Fibroblast of mammary gland (primary cell): ENCODE measurements at regions not wholly inside any gene's neighbourhood (a gene's known extent, or its start where the extent isn't known, plus 50 kb on each side); places are given as distances from the start of the nearest gene placed in this dataset.

Source experiments
- DNase-seq: peaks from one replicate; pipeline ENCODE4 v3.0.0-alpha.2; 2010; ENCODE audit warnings: low read depth
- H3K4me3 ChIP-seq: 2 replicates; pipeline ENCODE4 v1.5.1; 2011; ENCODE audit warnings: low read depth, mild to moderate bottlenecking, low read length, moderate library complexity; ENCODE audit not compliant: control insufficient read depth
- TF ChIP-seq, protein P1 (sequence below): conservative IDR thresholded peaks from 2 replicates; pipeline ENCODE4 v1.5.1; 2011; ENCODE audit warnings: low read depth, low read length, inconsistent platforms; ENCODE audit not compliant: control insufficient read depth, insufficient read depth

DNA sequence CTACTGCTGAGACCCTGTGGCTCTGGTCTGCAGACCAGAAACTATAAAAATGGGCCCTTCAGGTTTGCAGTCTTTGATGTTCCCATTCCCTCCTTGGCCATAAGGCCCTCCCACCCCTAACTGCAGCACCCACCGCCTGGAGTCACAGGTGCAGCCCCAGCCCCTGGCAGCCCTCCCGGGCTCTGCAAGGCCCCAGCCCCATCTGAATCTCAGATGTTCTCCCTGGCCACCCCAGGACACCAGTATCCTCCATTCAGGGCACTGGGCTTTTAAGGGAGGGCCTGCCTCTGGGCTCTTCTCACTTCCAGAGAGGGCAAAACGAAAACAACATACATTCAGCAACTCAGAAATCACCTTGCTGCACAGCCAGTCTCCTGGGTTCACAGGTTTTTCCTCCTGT is 107.7 kb upstream of the RET start:
- TF ChIP-seq, protein P1, sequence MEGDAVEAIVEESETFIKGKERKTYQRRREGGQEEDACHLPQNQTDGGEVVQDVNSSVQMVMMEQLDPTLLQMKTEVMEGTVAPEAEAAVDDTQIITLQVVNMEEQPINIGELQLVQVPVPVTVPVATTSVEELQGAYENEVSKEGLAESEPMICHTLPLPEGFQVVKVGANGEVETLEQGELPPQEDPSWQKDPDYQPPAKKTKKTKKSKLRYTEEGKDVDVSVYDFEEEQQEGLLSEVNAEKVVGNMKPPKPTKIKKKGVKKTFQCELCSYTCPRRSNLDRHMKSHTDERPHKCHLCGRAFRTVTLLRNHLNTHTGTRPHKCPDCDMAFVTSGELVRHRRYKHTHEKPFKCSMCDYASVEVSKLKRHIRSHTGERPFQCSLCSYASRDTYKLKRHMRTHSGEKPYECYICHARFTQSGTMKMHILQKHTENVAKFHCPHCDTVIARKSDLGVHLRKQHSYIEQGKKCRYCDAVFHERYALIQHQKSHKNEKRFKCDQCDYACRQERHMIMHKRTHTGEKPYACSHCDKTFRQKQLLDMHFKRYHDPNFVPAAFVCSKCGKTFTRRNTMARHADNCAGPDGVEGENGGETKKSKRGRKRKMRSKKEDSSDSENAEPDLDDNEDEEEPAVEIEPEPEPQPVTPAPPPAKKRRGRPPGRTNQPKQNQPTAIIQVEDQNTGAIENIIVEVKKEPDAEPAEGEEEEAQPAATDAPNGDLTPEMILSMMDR, result no peak
- no peak overlapping the region for H3K4me3 ChIP-seq
- no peak for DNase-seq

DNA sequence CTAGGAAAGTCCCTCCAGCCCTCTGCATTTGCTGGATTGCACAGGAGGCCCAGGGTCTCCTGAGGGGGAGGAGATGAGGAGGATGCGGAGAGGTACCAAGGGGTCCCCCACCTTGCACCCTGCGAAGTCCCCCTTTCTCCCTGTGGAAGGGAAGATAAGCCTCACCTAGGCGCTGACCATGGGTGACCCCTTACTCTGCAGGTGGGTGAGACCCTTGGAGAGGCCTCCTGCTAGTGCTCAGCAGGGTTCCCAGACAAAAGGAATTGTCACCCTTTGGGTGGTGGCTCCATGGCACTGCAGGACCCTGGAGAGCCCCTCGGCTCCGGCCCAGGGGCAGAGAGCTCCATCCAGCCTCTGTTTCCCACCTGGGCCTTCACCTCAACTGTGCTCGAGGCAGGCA is 107.0 kb upstream of the RET start:
- TF ChIP-seq, protein P1, result no peak
- no peak for DNase-seq
- no peak overlapping the region for H3K4me3 ChIP-seq

DNA sequence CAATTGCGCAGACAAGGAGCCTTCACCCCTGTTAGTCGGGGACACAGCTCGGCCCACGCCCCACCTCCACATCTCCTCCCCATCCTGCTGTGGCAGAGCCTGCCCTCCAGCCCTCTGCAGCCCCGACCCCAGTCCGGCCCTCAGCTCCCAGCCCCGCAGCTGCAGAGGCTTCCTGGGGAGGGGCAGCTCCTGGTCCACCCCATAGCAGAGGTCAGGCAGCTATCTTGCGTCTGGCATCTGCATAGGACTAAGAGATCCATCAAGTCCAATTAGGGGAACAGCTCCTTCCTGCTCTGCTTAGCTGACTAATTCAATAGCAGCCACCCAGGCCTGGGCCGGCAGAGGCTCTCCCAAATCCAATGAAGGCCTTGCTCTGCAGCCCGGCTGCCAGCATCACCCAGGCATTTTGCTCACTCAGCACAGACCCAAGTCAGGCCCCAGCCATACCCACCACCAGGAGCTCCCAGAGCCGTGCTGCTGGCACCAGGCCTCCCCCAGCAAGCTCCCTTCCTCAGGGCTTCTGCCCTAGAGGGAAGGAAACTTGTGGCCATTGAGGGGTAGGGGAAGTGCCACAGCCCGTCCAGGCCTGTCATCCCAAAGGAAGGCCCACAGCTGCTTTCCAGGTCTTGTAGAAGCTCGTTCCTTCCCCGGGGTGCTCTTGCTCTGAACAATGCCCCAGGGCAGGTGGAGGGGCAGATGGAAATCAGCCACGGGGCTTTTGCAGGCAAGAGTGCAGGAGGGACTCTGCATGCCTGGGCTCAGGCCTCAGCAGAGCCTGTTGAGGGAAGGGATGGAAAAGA is 106.2 kb upstream of the RET start:
- no peak for DNase-seq
- TF ChIP-seq, protein P1, result no peak
- no peak overlapping the region for H3K4me3 ChIP-seq

DNA sequence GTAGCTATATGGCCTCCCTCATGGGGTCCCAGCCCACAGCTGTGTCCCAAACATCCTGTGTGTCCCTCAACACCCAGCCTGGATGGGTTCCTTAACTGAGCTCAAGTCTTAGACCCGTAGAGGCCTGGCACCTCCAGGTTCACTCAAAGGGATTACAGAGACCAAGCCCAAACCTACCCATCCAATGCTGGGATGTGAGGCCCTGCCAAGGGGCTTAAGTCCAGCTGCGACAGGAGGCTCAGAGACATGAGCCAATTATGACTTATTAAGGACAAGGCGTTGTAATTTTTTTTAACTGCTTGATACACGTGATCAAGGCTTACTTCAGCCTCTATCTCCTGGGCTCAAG is 105.6 kb upstream of the RET start:
- TF ChIP-seq, protein P1, result no peak
- no peak overlapping the region for H3K4me3 ChIP-seq
- no peak for DNase-seq

DNA sequence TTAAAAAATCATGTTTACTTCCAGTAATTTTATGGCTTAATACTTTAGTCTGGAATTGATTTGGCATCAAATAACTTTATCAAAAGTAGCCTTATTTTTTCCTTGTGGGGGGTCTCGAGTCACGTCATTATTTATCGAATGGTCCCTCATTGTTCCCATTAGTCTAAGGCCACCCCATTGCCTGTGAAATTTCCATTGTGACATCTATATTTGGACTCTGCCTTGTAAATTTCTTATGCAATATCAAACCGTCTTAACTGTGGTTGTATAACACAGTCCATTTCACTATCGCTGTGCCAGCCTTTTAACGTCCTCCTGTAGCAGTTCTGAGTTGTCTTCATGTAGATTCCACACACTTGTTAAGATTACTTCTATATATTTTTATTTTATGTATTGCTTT is 103.9 kb upstream of the RET start:
- H3K4me3 ChIP-seq, result no peak overlapping the region
- TF ChIP-seq, protein P1, result no peak
- no peak for DNase-seq

DNA sequence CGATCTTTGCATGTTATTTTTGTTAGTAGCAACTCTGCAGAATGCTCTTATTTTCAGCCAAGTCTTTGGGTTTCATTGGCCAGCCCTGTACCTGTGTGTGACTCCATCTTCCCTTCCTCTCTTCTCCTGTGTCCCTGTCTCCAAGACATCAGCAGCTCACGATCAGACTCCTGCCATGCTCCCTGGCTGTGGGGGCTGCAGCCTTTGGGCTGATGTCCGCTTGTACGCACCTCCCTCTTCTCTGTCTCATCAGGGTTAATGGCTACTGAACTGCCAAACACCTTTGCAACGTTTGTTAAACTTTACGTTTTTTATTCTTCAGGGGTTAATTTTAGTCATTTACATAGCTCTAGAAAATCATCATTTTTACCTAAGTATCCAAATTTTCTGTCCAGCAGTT is 103.5 kb upstream of the RET start:
- H3K4me3 ChIP-seq, result no peak overlapping the region
- no peak for DNase-seq
- TF ChIP-seq, protein P1, result no peak
